IPS-NIHi7 (cell line): ENCODE measurements at regions not wholly inside any gene's neighbourhood (a gene's known extent, or its start where the extent isn't known, plus 50 kb on each side); places are given as distances from the start of the nearest gene placed in this dataset.
"Not testable (repeated sequence)": the region's sequence is repeated elsewhere in the genome, so short reads cannot be mapped to it uniquely, and the experiment has no call there.

Source experiments
- DNase-seq: peaks from one replicate; pipeline ENCODE4 v3.0.0; 2012; ENCODE audit warnings: mixed read lengths; ENCODE audit errors: extremely low spot score

- DNase-seq: no peak
Measured at GRCh38 chr4:151852202-151852601, 91.4 kb upstream of the GATB start.

GRCh38 chr4:151851354-151851753, 90.5 kb upstream of the GATB start:
- no peak for DNase-seq

GRCh38 chr4:151850791-151851213, 90.0 kb upstream of the GATB start:
- no peak for DNase-seq

GRCh38 chr4:151845551-151845950, 84.7 kb upstream of the GATB start:
- DNase-seq: not testable (repeated sequence)

GRCh38 chr4:151842430-151843079, 81.7 kb upstream of the GATB start:
- DNase-seq: no peak

- DNase-seq: no peak
Measured at GRCh38 chr4:151841107-151841506, 80.3 kb upstream of the GATB start.

GRCh38 chr4:151835467-151835866, 74.7 kb upstream of the GATB start:
- no peak for DNase-seq

- no peak for DNase-seq
Measured at GRCh38 chr4:151833174-151833573, 72.4 kb upstream of the GATB start.

GRCh38 chr4:151831526-151831925, 70.7 kb upstream of the GATB start:
- no peak for DNase-seq

GRCh38 chr4:151830168-151830567, 69.4 kb upstream of the GATB start:
- no peak for DNase-seq

GRCh38 chr4:151829309-151829708, 68.5 kb upstream of the GATB start:
- no peak for DNase-seq

- no peak for DNase-seq
Measured at GRCh38 chr4:151824656-151825055, 63.8 kb upstream of the GATB start.

GRCh38 chr4:151822331-151822730, 61.5 kb upstream of the GATB start:
- no peak for DNase-seq

- DNase-seq: no peak
Measured at GRCh38 chr4:151820004-151820403, 59.2 kb upstream of the GATB start.

GRCh38 chr4:151811403-151811802, 50.6 kb upstream of the GATB start:
- peak; percentile 27 for DNase-seq
